ENCODE measurements at regions not wholly inside any gene's neighbourhood (a gene's known extent, or its start where the extent isn't known, plus 50 kb on each side); places are given as distances from the start of the nearest gene placed in this dataset.

DNA sequence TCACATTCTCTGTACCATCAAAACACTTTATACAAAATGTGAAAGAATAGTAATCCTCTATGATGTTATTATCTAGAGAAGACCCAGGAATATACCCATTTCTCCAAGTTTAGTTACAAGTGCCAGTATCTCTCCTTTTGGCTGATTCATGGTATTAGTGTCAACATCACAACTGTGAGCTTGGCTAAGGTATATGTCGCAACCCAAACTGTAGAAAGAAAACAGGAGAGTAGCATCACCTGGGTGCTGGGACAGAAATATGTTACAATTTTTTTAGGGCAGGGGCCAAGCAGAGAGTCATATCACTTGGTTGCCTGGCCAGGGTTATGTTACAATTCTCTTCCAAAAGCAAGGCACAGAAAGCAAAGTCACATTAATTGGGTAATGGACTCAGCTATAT, 127.2 kb upstream of the ZNF91 start:
- Histone ChIP-seq H3K9me3 (no peaks in the 10 kb centered on the region), H3K27me3 (no peaks in the 10 kb centered on the region), H3K36me3 (ENCODE audit: low read depth, missing control alignments) (no peaks in the 10 kb centered on the region), H3K27ac (no peak overlapping the region), H3K4me3 (no peak overlapping the region), H3K4me1 (peaks cover 3% of the 10 kb centered on the region)
- no peak for DNase-seq
- no peak for TF ChIP-seq CTCF (IDR thresholded peaks at IDR 0.05)
- TF ChIP-seq POLR2A (IDR thresholded peaks at IDR 0.05) = no peak
- intact Hi-C loops (cut with DNase I; ENCODE audit: low total_unique reads) = no loop called here
- 87 to 95% methylated on average over 1 of the region's 1 CpG for WGBS, 2 donors

GRCh38 chr19:23521471-23521870, 126.2 kb upstream of the ZNF91 start:
- TF ChIP-seq POLR2A (IDR thresholded peaks at IDR 0.05) (no peak), CTCF (IDR thresholded peaks at IDR 0.05) (no peak)
- Histone ChIP-seq H3K4me1 (peaks cover 4% of the 10 kb centered on the region), H3K27me3 (no peaks in the 10 kb centered on the region), H3K27ac (no peak overlapping the region), H3K9me3 (no peaks in the 10 kb centered on the region), H3K4me3 (no peak overlapping the region), H3K36me3 (ENCODE audit: low read depth, missing control alignments) (no peaks in the 10 kb centered on the region)
- DNase-seq = no peak
- intact Hi-C loops (cut with DNase I; ENCODE audit: low total_unique reads) = no loop called here
- 95 to 100% methylated on average over 1 of the region's 1 CpG for WGBS, 2 donors

DNA sequence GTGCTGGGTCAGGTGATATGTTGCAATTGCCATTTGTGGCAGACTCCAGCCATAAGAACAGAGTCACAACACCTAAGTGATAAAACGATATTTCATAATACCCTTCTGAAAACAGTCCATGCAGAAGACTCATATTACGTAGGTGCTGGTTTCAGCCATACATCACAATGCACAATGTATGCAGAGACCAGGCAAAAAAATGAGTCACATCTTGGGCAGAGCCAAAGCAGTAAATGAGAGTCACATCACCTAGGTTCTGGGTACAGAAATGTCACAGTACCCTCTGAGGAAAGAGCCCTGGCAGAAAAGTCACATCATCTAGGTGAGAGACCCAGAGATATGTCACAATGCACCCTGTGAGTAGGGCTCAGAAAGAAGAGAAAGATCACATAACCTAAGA, 125.2 kb upstream of the ZNF91 start:
- Histone ChIP-seq H3K4me3 (no peak overlapping the region), H3K27ac (no peak overlapping the region), H3K9me3 (no peaks in the 10 kb centered on the region), H3K27me3 (no peaks in the 10 kb centered on the region), H3K36me3 (ENCODE audit: low read depth, missing control alignments) (no peaks in the 10 kb centered on the region), H3K4me1 (peaks cover 9% of the 10 kb centered on the region)
- no peak for DNase-seq
- WGBS, 2 donors = 93 to 95% methylated on average over 2 of the region's 2 CpGs
- intact Hi-C loops (cut with DNase I; ENCODE audit: low total_unique reads) = no loop called here
- TF ChIP-seq CTCF (IDR thresholded peaks at IDR 0.05) (no peak), POLR2A (IDR thresholded peaks at IDR 0.05) (no peak)

DNA sequence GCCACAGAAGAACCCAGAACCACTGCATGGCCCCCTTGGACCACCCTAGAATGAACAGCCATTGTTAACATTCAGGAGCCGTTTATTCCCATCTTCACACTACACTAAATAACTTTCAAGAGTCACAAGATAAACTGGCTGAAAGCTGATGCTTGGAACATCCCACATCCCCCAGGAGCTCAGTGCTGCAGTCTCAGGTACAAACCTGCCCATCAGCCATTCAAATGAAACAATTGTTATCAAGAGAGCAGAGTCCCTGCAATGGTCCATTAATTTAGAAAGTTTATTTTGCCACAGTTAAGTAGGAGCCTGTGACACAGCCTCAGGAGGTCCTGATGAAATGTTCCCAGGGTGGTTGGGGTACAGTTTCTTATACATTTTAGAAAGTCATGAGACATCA, 123.8 kb upstream of the ZNF91 start:
- Histone ChIP-seq H3K27me3 (no peaks in the 10 kb centered on the region), H3K4me3 (no peak overlapping the region), H3K27ac (no peak overlapping the region), H3K36me3 (ENCODE audit: low read depth, missing control alignments) (no peaks in the 10 kb centered on the region), H3K9me3 (no peaks in the 10 kb centered on the region), H3K4me1 (peaks cover 14% of the 10 kb centered on the region)
- DNase-seq = no peak
- TF ChIP-seq CTCF (IDR thresholded peaks at IDR 0.05) = no peak
- TF ChIP-seq POLR2A (IDR thresholded peaks at IDR 0.05) = no peak
- intact Hi-C loops (cut with DNase I; ENCODE audit: low total_unique reads) = no loop called here
- WGBS, 2 donors = 46 to 52% methylated on average over 1 of the region's 1 CpG

DNA sequence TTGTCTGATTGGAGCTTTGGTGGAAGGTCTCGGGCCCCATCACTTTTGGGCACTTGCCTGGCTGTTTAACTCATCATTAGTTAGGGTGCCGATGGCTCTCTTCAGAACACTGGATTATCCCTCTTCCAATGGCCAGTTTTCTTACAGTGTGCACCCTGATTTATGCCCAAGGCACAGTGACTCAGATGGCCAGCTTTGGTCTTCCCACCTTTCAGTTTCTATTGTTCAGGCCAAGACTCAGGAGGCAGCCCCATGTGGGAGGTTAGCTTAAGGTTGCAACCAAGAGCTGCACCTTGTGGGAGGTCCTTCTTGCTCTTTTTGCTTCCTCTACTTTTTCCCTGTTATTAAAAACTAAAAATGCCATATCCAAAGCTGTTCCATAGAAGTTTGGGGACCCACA, 121.0 kb upstream of the ZNF91 start:
- 94 to 96% methylated on average over 2 of the region's 2 CpGs for WGBS, 2 donors
- DNase-seq = no peak
- Histone ChIP-seq H3K9me3 (no peaks in the 10 kb centered on the region), H3K36me3 (ENCODE audit: low read depth, missing control alignments) (no peaks in the 10 kb centered on the region), H3K4me3 (no peak overlapping the region), H3K27me3 (no peaks in the 10 kb centered on the region), H3K4me1 (peaks cover 14% of the 10 kb centered on the region), H3K27ac (peak overlapping the region in 1 of 2 donors; percentile 67)
- TF ChIP-seq CTCF (IDR thresholded peaks at IDR 0.05) = no peak
- TF ChIP-seq POLR2A (IDR thresholded peaks at IDR 0.05) = no peak
- intact Hi-C loops (cut with DNase I; ENCODE audit: low total_unique reads) = no loop called here
